ENCODE measurements at regions not wholly inside any gene's neighbourhood (a gene's known extent, or its start where the extent isn't known, plus 50 kb on each side); places are given as distances from the start of the nearest gene placed in this dataset.

- DNase-seq: no peak
- Histone ChIP-seq H3K36me3 (no peaks in the 10 kb centered on the region), H3K4me1 (no peaks in the 10 kb centered on the region), H3K9me3 (peaks cover 0 to 7% of the 10 kb centered on the region in 2 donors), H3K4me3 (no peak overlapping the region), H3K27me3 (no peaks in the 10 kb centered on the region), H3K27ac (no peak overlapping the region)
- TF ChIP-seq CTCF (IDR thresholded peaks at IDR 0.05): no peak
- no peak for TF ChIP-seq POLR2A (IDR thresholded peaks at IDR 0.05)
- intact Hi-C loops (cut with DNase I; ENCODE audit: low total_unique reads): no loop called here
Measured at GRCh38 chr9:78791779-78792178, 494.9 kb downstream of the PSAT1 start.

GRCh38 chr9:78792745-78793144 lies 495.8 kb downstream of the PSAT1 start:
- Histone ChIP-seq H3K36me3 (no peaks in the 10 kb centered on the region), H3K27ac (no peak overlapping the region), H3K4me3 (no peak overlapping the region), H3K4me1 (no peaks in the 10 kb centered on the region), H3K27me3 (no peaks in the 10 kb centered on the region), H3K9me3 (peaks cover 0 to 7% of the 10 kb centered on the region in 2 donors)
- intact Hi-C loops (cut with DNase I; ENCODE audit: low total_unique reads): no loop called here
- DNase-seq: no peak
- no peak for TF ChIP-seq POLR2A (IDR thresholded peaks at IDR 0.05)
- no peak for TF ChIP-seq CTCF (IDR thresholded peaks at IDR 0.05)

- Histone ChIP-seq H3K27me3 (no peaks in the 10 kb centered on the region), H3K27ac (no peak overlapping the region), H3K36me3 (no peaks in the 10 kb centered on the region), H3K4me1 (no peaks in the 10 kb centered on the region), H3K9me3 (no peaks in the 10 kb centered on the region), H3K4me3 (no peak overlapping the region)
- intact Hi-C loops (cut with DNase I; ENCODE audit: low total_unique reads): no loop called here
- no peak for DNase-seq
- TF ChIP-seq POLR2A (IDR thresholded peaks at IDR 0.05) (no peak), CTCF (IDR thresholded peaks at IDR 0.05) (no peak)
Measured at GRCh38 chr9:78805771-78806170, 508.8 kb downstream of the PSAT1 start.

- H3K4me3 ChIP-seq: no peak overlapping the region
- no peaks in the 10 kb centered on the region for H3K36me3 ChIP-seq
- DNase-seq: no peak
- intact Hi-C loops (cut with DNase I; ENCODE audit: low total_unique reads): no loop called here
- no peaks in the 10 kb centered on the region for H3K9me3 ChIP-seq
- TF ChIP-seq CTCF (IDR thresholded peaks at IDR 0.05) (no peak), POLR2A (IDR thresholded peaks at IDR 0.05) (no peak)
- no peaks in the 10 kb centered on the region for H3K27me3 ChIP-seq
- H3K4me1 ChIP-seq: no peaks in the 10 kb centered on the region
- H3K27ac ChIP-seq: no peak overlapping the region
Measured at GRCh38 chr9:78806492-78807160, 509.7 kb downstream of the PSAT1 start.

- Histone ChIP-seq H3K9me3 (no peaks in the 10 kb centered on the region), H3K27ac (no peak overlapping the region), H3K4me1 (no peaks in the 10 kb centered on the region), H3K27me3 (no peaks in the 10 kb centered on the region), H3K4me3 (no peak overlapping the region), H3K36me3 (no peaks in the 10 kb centered on the region)
- no peak for DNase-seq
- TF ChIP-seq CTCF (IDR thresholded peaks at IDR 0.05): no peak
- no peak for TF ChIP-seq POLR2A (IDR thresholded peaks at IDR 0.05)
- intact Hi-C loops (cut with DNase I; ENCODE audit: low total_unique reads): no loop called here
Measured at GRCh38 chr9:78807286-78807685, 510.4 kb downstream of the PSAT1 start.

All from uterus (tissue), 3 donors.